ENCODE measurements at regions not wholly inside any gene's neighbourhood (a gene's known extent, or its start where the extent isn't known, plus 50 kb on each side); places are given as distances from the start of the nearest gene placed in this dataset.

GRCh38 chr12:125573271-125573670 lies 508.0 kb downstream of the AACS start:
- H3K9me3 ChIP-seq (ENCODE audit: severe bottlenecking), result no peaks in the 10 kb centered on the region
- H3K36me3 ChIP-seq (ENCODE audit: low read depth), result no peaks in the 10 kb centered on the region
- no peak for TF ChIP-seq CTCF (IDR thresholded peaks at IDR 0.05; ENCODE audit: poor library complexity, severe bottlenecking)
- H3K27me3 ChIP-seq (ENCODE audit: insufficient read depth, poor library complexity, severe bottlenecking), result no peaks in the 10 kb centered on the region
- no peak for ATAC-seq (ENCODE audit: low read depth)
- no peak overlapping the region for H3K27ac ChIP-seq (ENCODE audit: poor library complexity, severe bottlenecking)
- DNase-seq (ENCODE audit: low spot score), result no peak
- no peaks in the 10 kb centered on the region for H3K4me1 ChIP-seq (ENCODE audit: insufficient read depth, poor library complexity, severe bottlenecking)
- H3K4me3 ChIP-seq (ENCODE audit: severe bottlenecking), result no peak overlapping the region

- no peak overlapping the region for H3K27ac ChIP-seq (ENCODE audit: poor library complexity, severe bottlenecking)
- no peaks in the 10 kb centered on the region for H3K4me1 ChIP-seq (ENCODE audit: insufficient read depth, poor library complexity, severe bottlenecking)
- no peak for ATAC-seq (ENCODE audit: low read depth)
- no peaks in the 10 kb centered on the region for H3K9me3 ChIP-seq (ENCODE audit: severe bottlenecking)
- no peak for DNase-seq (ENCODE audit: low spot score)
- H3K36me3 ChIP-seq (ENCODE audit: low read depth), result no peaks in the 10 kb centered on the region
- no peak overlapping the region for H3K4me3 ChIP-seq (ENCODE audit: severe bottlenecking)
- TF ChIP-seq CTCF (IDR thresholded peaks at IDR 0.05; ENCODE audit: poor library complexity, severe bottlenecking), result no peak
- no peaks in the 10 kb centered on the region for H3K27me3 ChIP-seq (ENCODE audit: insufficient read depth, poor library complexity, severe bottlenecking)
These were observed 512.1 kb downstream of the AACS start for GRCh38 chr12:125577334-125577733.

- no peaks in the 10 kb centered on the region for H3K9me3 ChIP-seq (ENCODE audit: severe bottlenecking)
- H3K27ac ChIP-seq (ENCODE audit: poor library complexity, severe bottlenecking), result no peak overlapping the region
- H3K4me1 ChIP-seq (ENCODE audit: insufficient read depth, poor library complexity, severe bottlenecking), result no peaks in the 10 kb centered on the region
- no peak for ATAC-seq (ENCODE audit: low read depth)
- no peaks in the 10 kb centered on the region for H3K36me3 ChIP-seq (ENCODE audit: low read depth)
- DNase-seq (ENCODE audit: low spot score), result no peak
- no peak overlapping the region for H3K4me3 ChIP-seq (ENCODE audit: severe bottlenecking)
- TF ChIP-seq CTCF (IDR thresholded peaks at IDR 0.05; ENCODE audit: poor library complexity, severe bottlenecking), result no peak
- peaks cover 7% of the 10 kb centered on the region for H3K27me3 ChIP-seq (ENCODE audit: insufficient read depth, poor library complexity, severe bottlenecking)
These were observed 514.7 kb downstream of the AACS start for GRCh38 chr12:125579916-125580315.

DNA sequence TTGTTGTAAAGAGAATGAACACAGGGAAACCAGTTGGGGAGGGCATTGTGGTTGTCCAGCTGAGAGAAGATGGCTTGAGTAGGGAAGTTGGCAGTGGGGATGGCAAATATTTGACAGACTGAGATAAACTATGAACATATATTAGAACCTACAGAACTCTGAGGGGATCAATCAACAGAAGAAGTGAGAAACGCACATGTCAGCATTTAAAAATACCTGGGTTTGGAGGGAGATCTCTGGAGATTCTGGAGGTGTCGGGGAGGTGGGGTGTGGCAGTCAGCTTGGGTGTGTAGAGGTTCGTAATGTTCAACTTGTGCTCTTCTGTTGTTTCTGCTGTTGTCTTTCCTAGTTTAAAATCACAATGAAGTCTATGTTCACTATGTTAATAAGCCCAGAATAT lies 517.8 kb downstream of the AACS start:
- no peaks in the 10 kb centered on the region for H3K36me3 ChIP-seq (ENCODE audit: low read depth)
- peaks cover 9% of the 10 kb centered on the region for H3K27me3 ChIP-seq (ENCODE audit: insufficient read depth, poor library complexity, severe bottlenecking)
- no peak for TF ChIP-seq CTCF (IDR thresholded peaks at IDR 0.05; ENCODE audit: poor library complexity, severe bottlenecking)
- no peaks in the 10 kb centered on the region for H3K4me1 ChIP-seq (ENCODE audit: insufficient read depth, poor library complexity, severe bottlenecking)
- DNase-seq (ENCODE audit: low spot score), result no peak
- H3K9me3 ChIP-seq (ENCODE audit: severe bottlenecking), result no peaks in the 10 kb centered on the region
- H3K4me3 ChIP-seq (ENCODE audit: severe bottlenecking), result no peak overlapping the region
- no peak overlapping the region for H3K27ac ChIP-seq (ENCODE audit: poor library complexity, severe bottlenecking)
- ATAC-seq (ENCODE audit: low read depth), result no peak

DNA sequence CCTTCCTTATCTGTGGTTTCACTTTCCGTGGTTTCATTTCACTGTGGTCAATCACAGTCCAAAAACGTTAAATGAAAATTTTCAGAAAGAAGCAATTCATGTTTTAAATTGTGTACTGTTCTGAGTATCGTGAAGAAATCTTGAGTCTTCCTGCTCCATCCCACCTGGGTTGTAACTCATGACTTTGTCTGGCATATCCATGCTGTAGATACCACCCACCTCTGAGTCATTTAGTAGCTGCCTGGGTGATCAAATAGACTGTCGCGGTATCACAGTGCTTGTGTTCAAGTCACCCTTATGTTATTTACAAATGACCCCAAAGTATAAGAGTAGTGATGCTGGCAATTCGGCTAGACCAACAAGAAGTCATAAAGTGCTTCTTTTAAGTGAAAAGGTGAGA lies 521.2 kb downstream of the AACS start:
- DNase-seq (ENCODE audit: low spot score) (no peak), ATAC-seq (ENCODE audit: low read depth) (no peak)
- Histone ChIP-seq H3K27me3 (ENCODE audit: insufficient read depth, poor library complexity, severe bottlenecking) (peaks cover 9% of the 10 kb centered on the region), H3K27ac (ENCODE audit: poor library complexity, severe bottlenecking) (no peak overlapping the region), H3K36me3 (ENCODE audit: low read depth) (no peaks in the 10 kb centered on the region), H3K9me3 (ENCODE audit: severe bottlenecking) (no peaks in the 10 kb centered on the region), H3K4me3 (ENCODE audit: severe bottlenecking) (no peak overlapping the region), H3K4me1 (ENCODE audit: insufficient read depth, poor library complexity, severe bottlenecking) (no peaks in the 10 kb centered on the region)
- TF ChIP-seq CTCF (IDR thresholded peaks at IDR 0.05; ENCODE audit: poor library complexity, severe bottlenecking), result no peak
